22Rv1 (cell line): ENCODE measurements at regions not wholly inside any gene's neighbourhood (a gene's known extent, or its start where the extent isn't known, plus 50 kb on each side); places are given as distances from the start of the nearest gene placed in this dataset.

ENCODE experiments used
- H3K27ac ChIP-seq: fragments of 450-650 bp; 2 replicates; pipeline ENCODE4 v1.5.1; 2017
- CTCF ChIP-seq: fragments of 450-650 bp; IDR thresholded peaks from 2 replicates; pipeline ENCODE4 v1.5.1; 2017; ENCODE audit warnings: mild to moderate bottlenecking
- ZFX ChIP-seq: fragments of 450-650 bp; IDR thresholded peaks from 2 replicates; pipeline ENCODE4 v1.6.1; 2017; ENCODE audit warnings: antibody characterized with exemption, borderline replicate concordance

- TF ChIP-seq CTCF (no peak), ZFX (no peak)
- no peak overlapping the region for H3K27ac ChIP-seq
Observed at GRCh38 chr2:183798535-183798934, 674.3 kb downstream of the NUP35 start.

GRCh38 chr2:183799761-183800160 lies 675.5 kb downstream of the NUP35 start:
- TF ChIP-seq ZFX = no peak
- TF ChIP-seq CTCF = no peak
- H3K27ac ChIP-seq = no peak overlapping the region

- TF ChIP-seq ZFX (no peak), CTCF (no peak)
- H3K27ac ChIP-seq = no peak overlapping the region
Observed at GRCh38 chr2:183803596-183803995, 679.4 kb downstream of the NUP35 start.

- no peak for TF ChIP-seq CTCF
- no peak for TF ChIP-seq ZFX
Observed at GRCh38 chr2:183807870-183808269, 683.6 kb downstream of the NUP35 start.

GRCh38 chr2:183809404-183809803 lies 685.2 kb downstream of the NUP35 start:
- H3K27ac ChIP-seq = no peak overlapping the region
- TF ChIP-seq CTCF = no peak
- no peak for TF ChIP-seq ZFX

More at GRCh38 chr2:183807870-183808269, 683.6 kb downstream of the NUP35 start:
- H3K27ac ChIP-seq = no peak overlapping the region

GRCh38 chr2:183811281-183811680 lies 687.0 kb downstream of the NUP35 start:
- no peak overlapping the region for H3K27ac ChIP-seq
- no peak for TF ChIP-seq ZFX
- no peak for TF ChIP-seq CTCF

- H3K27ac ChIP-seq = no peak overlapping the region
- TF ChIP-seq ZFX (no peak), CTCF (no peak)
Observed at GRCh38 chr2:183812091-183812490, 687.8 kb downstream of the NUP35 start.
